NB4 (cell line): ENCODE measurements at regions not wholly inside any gene's neighbourhood (a gene's known extent, or its start where the extent isn't known, plus 50 kb on each side); places are given as distances from the start of the nearest gene placed in this dataset.

Source experiments
- MAX ChIP-seq: IDR thresholded peaks from 2 replicates; pipeline ENCODE4 v1.6.1; 2011; ENCODE audit warnings: low read depth, low read length
- MYC ChIP-seq: IDR thresholded peaks from 2 replicates; pipeline ENCODE4 v1.6.1; 2011; ENCODE audit warnings: low read depth, low read length
- POLR2A ChIP-seq: IDR thresholded peaks from 2 replicates; pipeline ENCODE4 v1.6.1; 2011; ENCODE audit warnings: mild to moderate bottlenecking; ENCODE audit not compliant: insufficient read length; ENCODE audit errors: extremely low read depth
- TF ChIP-seq, protein P1 (sequence below): IDR thresholded peaks from one replicate; pipeline ENCODE4 v1.5.1; 2012; ENCODE audit warnings: low read depth, low read length

DNA sequence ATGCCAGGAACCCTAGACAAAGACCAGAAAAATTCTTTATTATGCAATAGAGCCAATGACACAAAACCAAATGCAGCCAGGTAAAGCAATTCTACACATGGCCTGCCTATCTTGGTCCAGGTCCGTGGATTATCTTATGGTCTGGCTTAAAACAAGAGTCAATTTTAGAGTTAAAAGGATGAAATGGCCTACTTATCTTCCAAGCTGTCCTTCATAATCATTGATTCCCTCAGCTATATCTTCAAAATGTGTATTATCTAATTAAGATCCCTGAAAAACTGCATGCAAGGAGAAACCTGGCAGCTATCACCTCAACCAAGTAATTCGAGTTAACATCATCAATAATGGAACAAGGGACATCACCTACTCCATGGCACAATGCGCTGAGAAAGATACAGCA, 479.4 kb upstream of the NRP1 start:
- TF ChIP-seq MYC, result no peak
- TF ChIP-seq POLR2A, result no peak
- TF ChIP-seq, protein P1, sequence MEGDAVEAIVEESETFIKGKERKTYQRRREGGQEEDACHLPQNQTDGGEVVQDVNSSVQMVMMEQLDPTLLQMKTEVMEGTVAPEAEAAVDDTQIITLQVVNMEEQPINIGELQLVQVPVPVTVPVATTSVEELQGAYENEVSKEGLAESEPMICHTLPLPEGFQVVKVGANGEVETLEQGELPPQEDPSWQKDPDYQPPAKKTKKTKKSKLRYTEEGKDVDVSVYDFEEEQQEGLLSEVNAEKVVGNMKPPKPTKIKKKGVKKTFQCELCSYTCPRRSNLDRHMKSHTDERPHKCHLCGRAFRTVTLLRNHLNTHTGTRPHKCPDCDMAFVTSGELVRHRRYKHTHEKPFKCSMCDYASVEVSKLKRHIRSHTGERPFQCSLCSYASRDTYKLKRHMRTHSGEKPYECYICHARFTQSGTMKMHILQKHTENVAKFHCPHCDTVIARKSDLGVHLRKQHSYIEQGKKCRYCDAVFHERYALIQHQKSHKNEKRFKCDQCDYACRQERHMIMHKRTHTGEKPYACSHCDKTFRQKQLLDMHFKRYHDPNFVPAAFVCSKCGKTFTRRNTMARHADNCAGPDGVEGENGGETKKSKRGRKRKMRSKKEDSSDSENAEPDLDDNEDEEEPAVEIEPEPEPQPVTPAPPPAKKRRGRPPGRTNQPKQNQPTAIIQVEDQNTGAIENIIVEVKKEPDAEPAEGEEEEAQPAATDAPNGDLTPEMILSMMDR, result no peak
- TF ChIP-seq MAX, result no peak
